SK-N-DZ (cell line): ENCODE measurements at regions not wholly inside any gene's neighbourhood (a gene's known extent, or its start where the extent isn't known, plus 50 kb on each side); places are given as distances from the start of the nearest gene placed in this dataset.
A peak's percentile ranks its signal among the peaks of the same experiment; 100 is the strongest.

Experiments
- DNase-seq: peaks from one replicate; pipeline ENCODE4 v3.0.0-alpha.2; 2015; ENCODE audit warnings: low spot score

DNA sequence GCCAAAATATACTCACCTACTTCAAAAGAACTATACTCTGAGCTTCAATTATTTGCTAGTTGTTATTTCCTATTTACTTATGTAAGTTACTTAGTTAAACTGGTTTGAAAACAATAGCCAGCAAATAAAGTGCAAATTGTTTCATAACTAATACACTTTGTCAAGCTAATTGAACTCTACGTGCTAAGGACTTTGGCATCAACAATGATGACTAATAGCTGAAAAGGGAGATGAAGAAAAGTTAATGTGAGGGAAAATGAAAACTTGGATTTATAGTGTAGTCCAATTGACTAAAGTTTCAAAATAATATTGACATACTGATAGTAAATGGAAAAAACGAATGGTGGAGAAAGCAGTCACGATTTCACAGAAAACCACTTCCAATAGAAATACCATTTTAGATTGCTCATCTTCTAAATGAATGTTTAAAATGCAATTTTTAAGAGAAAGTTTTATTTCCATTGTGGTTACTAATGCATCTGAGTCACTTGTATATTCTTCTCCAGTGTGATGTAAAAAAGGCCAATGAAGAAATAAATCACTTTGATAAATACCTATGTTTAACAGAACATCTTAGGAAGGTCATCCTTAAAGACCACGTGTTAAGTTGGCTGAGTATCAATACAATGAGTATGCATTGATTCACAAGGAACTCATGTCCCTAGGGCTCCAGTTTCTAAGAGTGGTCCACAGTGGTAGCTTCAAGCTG lies 455.2 kb downstream of the LTN1 start:
- DNase-seq: no peak

- DNase-seq: no peak
Observed at GRCh38 chr21:28532446-28532845, 460.2 kb downstream of the LTN1 start.

DNA sequence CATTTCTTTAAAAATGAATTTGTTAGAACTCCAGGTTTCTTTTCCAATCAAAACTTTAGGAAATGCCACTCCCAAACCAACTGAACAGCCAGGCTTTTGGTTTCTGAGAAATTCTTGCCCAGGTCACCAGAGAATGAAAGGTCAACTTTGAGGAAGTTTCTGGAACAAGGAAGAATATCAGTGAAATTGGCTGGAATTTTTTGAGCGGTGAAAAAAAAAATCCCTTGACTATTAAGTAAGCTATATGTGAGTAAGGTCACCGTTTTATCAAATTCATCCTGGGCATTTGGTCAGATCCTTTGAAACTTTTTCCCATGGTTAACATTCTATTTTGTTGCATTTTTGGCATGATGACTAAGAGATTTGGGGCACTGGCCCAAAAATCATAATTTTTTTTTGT lies 469.3 kb downstream of the LTN1 start:
- no peak for DNase-seq

GRCh38 chr21:28522014-28522799 lies 470.5 kb downstream of the LTN1 start:
- DNase-seq: peak; percentile 24

DNA sequence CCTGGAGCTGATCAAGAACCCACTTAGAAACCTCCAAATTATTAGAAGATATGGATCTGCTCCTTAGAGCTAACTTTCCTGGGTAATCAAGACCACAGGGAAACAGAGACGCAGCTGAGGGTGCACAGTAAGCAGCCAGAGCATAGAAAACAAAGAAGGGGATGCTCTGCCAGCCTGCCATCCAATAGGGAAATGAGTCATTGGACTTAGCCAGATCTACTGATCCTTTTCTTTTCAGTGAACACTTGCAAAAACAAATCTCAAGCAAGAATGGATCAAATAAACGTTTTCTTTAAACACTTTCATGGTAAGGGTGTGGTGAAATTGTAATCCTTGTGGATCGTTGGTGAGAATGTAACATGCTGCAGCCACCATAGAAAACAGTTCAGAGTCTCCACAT lies 474.0 kb downstream of the LTN1 start:
- no peak for DNase-seq

DNA sequence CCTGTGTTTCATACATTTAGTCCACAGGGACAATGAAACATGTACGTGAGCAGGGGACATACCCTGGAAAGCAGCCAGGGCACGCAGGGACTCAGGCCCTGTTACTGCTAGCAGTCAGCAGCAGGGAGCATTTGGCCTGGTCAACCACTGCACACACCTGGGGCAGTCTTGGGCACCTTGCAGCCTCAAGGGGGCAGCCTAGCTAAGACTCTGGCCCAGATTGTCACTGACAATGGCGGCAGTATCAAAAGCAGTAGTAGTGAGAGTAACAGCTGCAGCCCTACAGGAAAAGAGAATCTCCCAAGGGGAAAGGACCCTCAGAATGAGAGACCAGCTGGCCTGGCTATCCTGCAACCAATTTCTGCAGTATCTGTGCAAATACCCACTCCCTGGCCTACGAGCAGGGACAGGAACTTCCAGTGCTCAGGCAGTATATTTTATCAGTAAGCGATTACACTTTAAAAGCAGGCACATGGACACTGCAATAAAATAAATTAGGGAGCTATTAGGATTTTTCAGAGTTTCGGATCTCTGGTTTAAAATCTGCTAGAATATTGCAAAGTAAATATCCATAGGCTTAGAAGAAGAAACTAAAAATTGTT lies 475.6 kb downstream of the LTN1 start:
- peak; percentile 83 for DNase-seq

- no peak for DNase-seq
Observed at GRCh38 chr21:28516021-28516420, 476.7 kb downstream of the LTN1 start.

- no peak for DNase-seq
Observed at GRCh38 chr21:28513428-28513827, 479.2 kb downstream of the LTN1 start.

GRCh38 chr21:28509031-28509430 lies 483.6 kb downstream of the LTN1 start:
- peak; percentile 18 for DNase-seq

GRCh38 chr21:28508126-28508525 lies 484.6 kb downstream of the LTN1 start:
- DNase-seq: no peak

DNA sequence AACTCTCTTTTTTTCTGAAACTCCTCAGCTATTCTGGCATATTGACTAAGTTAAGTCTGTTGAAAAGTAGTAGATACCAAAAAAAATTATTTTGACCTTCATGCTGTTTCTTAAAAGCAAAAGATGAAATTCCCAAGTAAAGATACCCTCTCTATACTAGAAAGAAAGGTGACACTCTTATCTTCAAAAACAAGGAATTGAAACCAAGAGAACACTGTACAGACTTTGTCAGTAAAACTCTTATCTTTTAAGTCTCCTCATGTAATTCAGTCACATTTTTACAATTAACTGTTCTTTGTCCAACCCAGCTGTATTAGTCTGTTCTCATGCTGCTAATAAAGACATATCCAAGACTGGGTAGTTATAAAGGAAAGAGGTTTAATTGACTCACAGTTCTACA lies 496.2 kb downstream of the LTN1 start:
- DNase-seq: no peak

GRCh38 chr21:28492127-28492526 lies 500.6 kb downstream of the LTN1 start:
- no peak for DNase-seq

GRCh38 chr21:28489821-28490350 lies 502.8 kb downstream of the LTN1 start:
- DNase-seq: no peak

- DNase-seq: no peak
Observed at GRCh38 chr21:28489162-28489561, 503.5 kb downstream of the LTN1 start.

GRCh38 chr21:28487455-28488070 lies 505.1 kb downstream of the LTN1 start:
- no peak for DNase-seq

DNA sequence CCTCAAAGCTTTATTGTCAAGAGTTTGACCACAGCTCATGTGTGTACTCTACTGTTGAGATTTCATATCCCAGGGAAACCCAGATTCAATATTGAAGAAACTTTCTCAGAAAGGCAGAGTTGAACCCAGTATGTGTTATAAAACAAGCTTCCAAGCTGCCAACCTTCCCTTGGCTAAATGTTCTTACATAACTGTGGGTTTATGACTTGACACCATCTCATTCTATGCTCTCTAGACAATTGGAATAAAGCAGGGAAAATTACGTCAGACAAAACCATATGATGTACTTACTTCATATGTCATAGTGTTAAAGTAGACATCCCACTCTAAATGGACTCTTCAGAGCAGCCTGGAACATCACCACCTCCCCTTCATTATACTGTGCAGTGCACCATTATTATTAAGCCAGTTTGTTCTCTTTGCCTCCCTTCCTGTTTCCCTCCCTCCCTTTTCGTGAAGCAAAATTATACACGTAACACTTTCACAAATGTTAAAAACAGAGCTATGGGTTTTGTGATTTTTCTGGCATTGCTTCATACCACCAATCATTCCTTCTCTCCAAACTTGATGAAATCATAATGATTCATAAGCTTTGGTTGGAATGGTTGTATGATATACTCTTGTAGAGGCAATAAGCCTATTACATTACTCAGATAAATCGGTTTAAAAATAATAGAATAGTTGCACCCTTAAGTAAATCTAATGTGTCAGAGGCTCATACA lies 507.2 kb downstream of the LTN1 start:
- DNase-seq: no peak

- DNase-seq: no peak
Observed at GRCh38 chr21:28483301-28484035, 509.2 kb downstream of the LTN1 start.

- no peak for DNase-seq
Observed at GRCh38 chr21:28482657-28483056, 510.0 kb downstream of the LTN1 start.

DNA sequence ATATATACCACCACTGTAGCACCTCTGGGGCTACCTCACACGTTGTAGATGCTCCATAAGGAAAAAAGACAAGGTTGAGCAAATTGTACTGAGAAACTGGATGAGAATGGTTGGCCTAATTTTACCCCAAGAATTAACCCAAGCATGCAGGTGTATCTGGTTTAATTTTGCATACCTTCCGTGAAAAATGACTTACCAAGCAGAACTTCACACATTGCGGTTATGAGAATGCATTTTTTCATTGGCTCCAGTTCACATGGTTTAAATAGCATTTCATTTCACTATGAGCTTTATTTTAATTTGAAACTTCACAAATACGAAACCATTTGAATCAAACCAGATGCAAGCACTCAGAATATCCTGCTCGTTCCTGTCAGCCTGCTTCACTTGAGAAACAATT lies 512.2 kb downstream of the LTN1 start:
- DNase-seq: no peak

GRCh38 chr21:28473530-28474220 lies 519.0 kb downstream of the LTN1 start:
- DNase-seq: no peak
